ENCODE measurements at regions not wholly inside any gene's neighbourhood (a gene's known extent, or its start where the extent isn't known, plus 50 kb on each side); places are given as distances from the start of the nearest gene placed in this dataset.

DNA sequence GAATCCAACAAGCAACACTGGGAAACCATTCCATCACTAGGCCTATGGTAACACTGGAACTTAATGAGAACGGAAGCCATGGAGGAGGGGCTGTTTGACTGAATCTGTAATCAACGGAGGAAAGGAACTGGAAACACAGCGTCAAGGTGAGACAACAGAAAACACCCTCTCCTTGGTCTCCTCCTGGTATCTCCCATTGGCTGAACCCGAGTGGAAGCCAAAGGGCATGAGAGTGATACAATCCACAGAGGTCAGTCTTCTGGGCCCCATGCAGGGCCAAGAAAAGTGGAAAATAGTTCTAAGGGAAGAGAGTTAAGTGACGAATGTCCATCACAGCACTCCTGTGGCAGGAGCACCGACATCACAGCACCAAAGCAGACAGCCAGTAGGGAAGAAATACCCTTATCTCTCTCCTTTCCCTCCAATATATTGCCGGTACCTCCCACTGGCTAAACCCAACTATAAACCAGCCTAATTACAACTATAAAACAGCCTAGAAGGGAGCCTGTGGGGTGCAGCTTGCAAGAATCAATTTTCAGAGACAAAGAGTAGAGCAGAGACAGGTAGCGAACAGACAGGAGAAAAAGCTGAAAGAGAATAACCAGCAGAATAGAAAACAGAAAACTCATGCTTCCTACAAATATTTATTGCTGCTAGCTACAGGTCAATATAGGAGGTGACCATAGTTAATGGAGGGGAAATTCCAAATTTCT, 107.4 kb upstream of the IFNE start:
- dilution Hi-C loops (cut with MboI; ENCODE audit: extremely low pct_ligation_motif_present, low sequenced_read_pairs), result no loop called here

DNA sequence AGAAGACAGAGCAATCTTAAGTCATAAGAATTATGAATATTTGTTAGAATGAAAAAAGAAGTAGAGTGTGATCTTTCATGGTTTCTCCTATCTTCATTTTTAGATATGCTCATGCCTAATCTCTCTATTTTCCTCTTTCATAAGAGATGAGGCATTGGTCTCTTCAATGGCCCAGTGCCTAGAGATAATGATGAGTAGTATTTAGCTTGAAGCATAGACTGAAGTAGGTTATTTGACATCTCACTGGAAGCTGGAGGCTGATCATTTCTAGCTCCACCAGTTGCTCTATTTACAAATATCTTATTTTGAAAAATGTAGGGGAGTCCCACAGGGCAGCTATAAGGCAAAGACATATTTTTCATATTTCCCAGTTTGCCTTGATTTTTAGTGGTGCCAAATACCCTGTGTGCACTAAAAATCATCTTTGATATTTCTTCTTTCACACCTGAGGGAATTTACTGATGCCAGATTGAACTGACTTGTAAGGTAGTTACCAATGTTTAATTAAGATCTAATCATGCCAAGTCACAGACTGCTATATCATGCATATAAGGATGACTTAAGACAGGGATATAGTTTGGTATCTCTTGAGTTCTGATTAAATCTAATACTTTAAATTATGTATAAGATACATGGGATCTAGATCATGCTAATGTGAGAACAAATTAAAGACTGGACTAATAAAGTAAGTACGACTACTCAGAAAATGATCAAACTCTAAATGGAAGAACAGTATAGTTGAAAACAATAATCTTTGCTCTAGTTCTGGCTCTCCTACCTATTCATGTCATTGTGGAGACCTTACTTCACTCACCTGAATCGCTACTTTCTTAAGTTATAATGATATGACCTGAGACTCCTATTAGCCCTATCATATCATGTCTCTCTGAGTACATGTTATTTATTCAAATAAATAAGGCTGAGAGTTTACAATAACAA, 108.2 kb upstream of the IFNE start:
- H3K4me1 ChIP-seq (ENCODE audit: control insufficient read depth, extremely low read depth, insufficient read depth, low read length), result peaks cover 47% of the 10 kb centered on the region
- H3K27ac ChIP-seq (ENCODE audit: control insufficient read depth, insufficient read depth, low read length), result peak overlapping the region; percentile 84
- no peaks in the 10 kb centered on the region for H3K9me1 ChIP-seq (ENCODE audit: control insufficient read depth, extremely low read depth, insufficient read depth, low read length)
- H3K4me2 ChIP-seq (ENCODE audit: control insufficient read depth, extremely low read depth, insufficient read depth, low read depth, low read length), result peak overlapping the region; percentile 79
- TF ChIP-seq, protein P1, sequence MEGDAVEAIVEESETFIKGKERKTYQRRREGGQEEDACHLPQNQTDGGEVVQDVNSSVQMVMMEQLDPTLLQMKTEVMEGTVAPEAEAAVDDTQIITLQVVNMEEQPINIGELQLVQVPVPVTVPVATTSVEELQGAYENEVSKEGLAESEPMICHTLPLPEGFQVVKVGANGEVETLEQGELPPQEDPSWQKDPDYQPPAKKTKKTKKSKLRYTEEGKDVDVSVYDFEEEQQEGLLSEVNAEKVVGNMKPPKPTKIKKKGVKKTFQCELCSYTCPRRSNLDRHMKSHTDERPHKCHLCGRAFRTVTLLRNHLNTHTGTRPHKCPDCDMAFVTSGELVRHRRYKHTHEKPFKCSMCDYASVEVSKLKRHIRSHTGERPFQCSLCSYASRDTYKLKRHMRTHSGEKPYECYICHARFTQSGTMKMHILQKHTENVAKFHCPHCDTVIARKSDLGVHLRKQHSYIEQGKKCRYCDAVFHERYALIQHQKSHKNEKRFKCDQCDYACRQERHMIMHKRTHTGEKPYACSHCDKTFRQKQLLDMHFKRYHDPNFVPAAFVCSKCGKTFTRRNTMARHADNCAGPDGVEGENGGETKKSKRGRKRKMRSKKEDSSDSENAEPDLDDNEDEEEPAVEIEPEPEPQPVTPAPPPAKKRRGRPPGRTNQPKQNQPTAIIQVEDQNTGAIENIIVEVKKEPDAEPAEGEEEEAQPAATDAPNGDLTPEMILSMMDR (optimal IDR thresholded peaks at IDR 0.05 in 1 of 3, IDR thresholded peaks at IDR 0.05 in 1 of 3, conservative IDR thresholded peaks at IDR 0.05 in 1 of 3; ENCODE audit: extremely low read depth in 1 of 3, insufficient read depth in 2 of 3, low read length in 3 of 3), result no peak
- no peak for TF ChIP-seq EZH2 (IDR thresholded peaks at IDR 0.05; ENCODE audit: low read length)
- H2AFZ ChIP-seq (ENCODE audit: control insufficient read depth, low read length), result no peak overlapping the region
- DNase-seq (ENCODE audit: low read depth, low spot score) (no peak), FAIRE-seq (peak; percentile 34)
- H3K79me2 ChIP-seq (ENCODE audit: control insufficient read depth, insufficient read depth, low read length), result peaks cover 52% of the 10 kb centered on the region
- H3K9me3 ChIP-seq (ENCODE audit: control insufficient read depth, low read depth, low read length), result no peaks in the 10 kb centered on the region
- peak overlapping the region; percentile 66 for H3K9ac ChIP-seq (ENCODE audit: control insufficient read depth, extremely low read depth, insufficient read depth, low read length)
- no peaks in the 10 kb centered on the region for H4K20me1 ChIP-seq (ENCODE audit: control insufficient read depth, extremely low read depth, insufficient read depth, low read length)
- dilution Hi-C loops (cut with MboI; ENCODE audit: extremely low pct_ligation_motif_present, low sequenced_read_pairs), result no loop called here
- peaks cover 5% of the 10 kb centered on the region in 2 experiments for H3K36me3 ChIP-seq (ENCODE audit: control insufficient read depth in 2 of 2, extremely low read depth in 1 of 2, insufficient read depth in 2 of 2, low read length in 2 of 2)
- H3K4me3 ChIP-seq (ENCODE audit: control insufficient read depth in 2 of 3, extremely low read depth in 1 of 3, insufficient read depth in 2 of 3, low read depth in 1 of 3, low read length in 3 of 3), result peak overlapping the region; percentile 48 to 82 (median 75)
- no peaks in the 10 kb centered on the region for H3K27me3 ChIP-seq (ENCODE audit: control insufficient read depth, extremely low read depth, insufficient read depth, low read length)

More for the DNA sequence above, 107.4 kb upstream of the IFNE start:
- Histone ChIP-seq H3K9me1 (ENCODE audit: control insufficient read depth, extremely low read depth, insufficient read depth, low read length) (no peaks in the 10 kb centered on the region), H3K9me3 (ENCODE audit: control insufficient read depth, low read depth, low read length) (no peaks in the 10 kb centered on the region), H4K20me1 (ENCODE audit: control insufficient read depth, extremely low read depth, insufficient read depth, low read length) (no peaks in the 10 kb centered on the region), H3K4me2 (ENCODE audit: control insufficient read depth, extremely low read depth, insufficient read depth, low read depth, low read length) (peak overlapping the region; percentile 79), H3K9ac (ENCODE audit: control insufficient read depth, extremely low read depth, insufficient read depth, low read length) (no peak overlapping the region), H2AFZ (ENCODE audit: control insufficient read depth, low read length) (no peak overlapping the region), H3K27me3 (ENCODE audit: control insufficient read depth, extremely low read depth, insufficient read depth, low read length) (no peaks in the 10 kb centered on the region), H3K36me3 (ENCODE audit: control insufficient read depth in 2 of 2, extremely low read depth in 1 of 2, insufficient read depth in 2 of 2, low read length in 2 of 2) (peaks cover 5% of the 10 kb centered on the region in 2 experiments), H3K27ac (ENCODE audit: control insufficient read depth, insufficient read depth, low read length) (peak overlapping the region; percentile 84), H3K79me2 (ENCODE audit: control insufficient read depth, insufficient read depth, low read length) (peaks cover 53% of the 10 kb centered on the region), H3K4me3 (ENCODE audit: control insufficient read depth in 2 of 3, extremely low read depth in 1 of 3, insufficient read depth in 2 of 3, low read depth in 1 of 3, low read length in 3 of 3) (peak overlapping the region; percentile 48 to 82 (median 75)), H3K4me1 (ENCODE audit: control insufficient read depth, extremely low read depth, insufficient read depth, low read length) (peaks cover 47% of the 10 kb centered on the region)
- no peak for DNase-seq (ENCODE audit: low read depth, low spot score)
- TF ChIP-seq, protein P1 (optimal IDR thresholded peaks at IDR 0.05 in 1 of 3, IDR thresholded peaks at IDR 0.05 in 1 of 3, conservative IDR thresholded peaks at IDR 0.05 in 1 of 3; ENCODE audit: extremely low read depth in 1 of 3, insufficient read depth in 2 of 3, low read length in 3 of 3), result no peak
- no peak for TF ChIP-seq EZH2 (IDR thresholded peaks at IDR 0.05; ENCODE audit: low read length)
- no peak for FAIRE-seq
